GM18502 (cell line): ENCODE measurements at regions not wholly inside any gene's neighbourhood (a gene's known extent, or its start where the extent isn't known, plus 50 kb on each side); places are given as distances from the start of the nearest gene placed in this dataset.

Source experiments
- ATAC-seq: cut with Tn5 transposase; IDR thresholded peaks from one replicate; pipeline ENCODE4 v1.9.1; 2021; ENCODE audit warnings: mild to moderate bottlenecking; ENCODE audit not compliant: unreplicated experiment, poor library complexity

GRCh38 chr11:16685914-16686313, 52.5 kb upstream of the C11orf58 start:
- no peak for ATAC-seq

- no peak for ATAC-seq
Observed at GRCh38 chr11:16678466-16679116, 59.9 kb upstream of the C11orf58 start.

DNA sequence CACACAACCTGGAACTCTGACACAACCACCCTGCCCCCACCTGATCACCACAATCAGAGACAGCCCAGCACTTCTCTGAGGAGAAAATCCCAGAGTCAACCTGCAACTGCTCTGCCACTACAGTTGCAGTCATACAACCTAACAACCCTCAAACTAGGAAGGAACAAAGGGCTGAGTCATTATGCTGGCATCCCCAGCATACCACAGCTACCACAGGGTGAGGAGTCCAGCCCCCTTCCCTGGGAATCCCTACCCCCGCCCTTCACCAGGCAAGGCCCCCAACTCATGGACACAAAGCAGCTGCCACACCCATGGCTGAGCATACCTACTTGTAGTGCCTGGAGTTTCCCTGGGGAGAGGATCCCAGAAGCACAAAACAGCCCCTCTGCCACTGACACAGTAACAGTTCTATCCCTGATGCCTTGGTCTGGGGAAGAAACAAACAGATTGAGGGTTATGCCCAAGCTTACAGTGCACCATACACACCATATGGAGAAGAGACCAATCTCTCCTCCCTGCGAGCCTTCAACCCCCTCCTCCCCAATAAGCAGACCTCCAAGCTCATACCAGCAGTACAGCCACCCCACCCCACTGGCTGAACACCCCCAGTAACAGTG, 68.5 kb upstream of the C11orf58 start:
- no peak for ATAC-seq

GRCh38 chr11:16632295-16633200, 105.9 kb upstream of the C11orf58 start:
- peak; percentile 61 for ATAC-seq

- no peak for ATAC-seq
Observed at GRCh38 chr11:16630651-16631050, 107.8 kb upstream of the C11orf58 start.

GRCh38 chr11:16618431-16618830, 120.0 kb upstream of the C11orf58 start:
- ATAC-seq: no peak

- ATAC-seq: no peak
Observed at GRCh38 chr11:16615480-16615879, 123.0 kb upstream of the C11orf58 start.

DNA sequence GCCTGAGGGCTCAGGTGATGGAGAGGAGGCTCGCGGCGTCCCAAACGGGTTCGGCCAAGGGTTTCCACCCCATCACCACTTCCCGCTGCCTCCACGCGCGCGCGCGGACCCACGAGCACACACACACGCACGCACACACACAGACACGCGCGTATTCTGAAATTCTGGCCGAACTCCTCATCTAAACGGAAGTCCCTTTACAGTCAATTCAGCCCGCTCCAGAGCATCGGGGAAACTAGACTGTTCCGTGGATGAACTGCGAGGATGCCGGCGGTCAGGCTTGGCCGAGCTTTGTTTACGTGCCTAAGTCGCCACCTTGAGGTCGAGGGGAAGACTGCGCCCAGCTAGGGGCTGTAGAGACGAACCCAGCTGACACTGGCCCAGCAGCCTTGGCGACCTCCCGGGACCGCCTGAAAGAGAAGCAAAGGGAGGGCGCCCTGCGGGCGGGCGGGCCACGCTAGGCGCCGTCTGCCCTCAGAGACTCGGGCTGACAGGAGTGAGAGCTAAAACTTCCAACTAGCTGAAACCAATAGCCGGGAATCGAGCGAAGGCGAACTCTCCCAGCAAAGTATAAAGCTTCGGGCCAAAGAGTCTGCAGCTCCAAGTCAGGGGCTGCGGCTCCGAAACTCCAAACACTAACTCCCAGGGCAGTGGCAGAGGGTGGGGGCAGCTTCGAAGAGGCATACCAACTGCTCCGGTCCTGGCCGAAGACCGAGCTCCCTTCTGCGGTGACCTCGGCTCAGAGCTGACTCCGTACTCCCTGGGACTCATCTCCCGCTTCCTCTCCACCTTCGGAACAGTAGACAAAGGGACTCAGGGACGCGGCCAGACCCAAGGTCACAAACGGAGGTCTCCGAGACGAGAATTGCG, 124.7 kb upstream of the C11orf58 start:
- peak; percentile 100 for ATAC-seq

- peak; percentile 17 for ATAC-seq
Observed at GRCh38 chr11:16613262-16613511, 125.3 kb upstream of the C11orf58 start.

DNA sequence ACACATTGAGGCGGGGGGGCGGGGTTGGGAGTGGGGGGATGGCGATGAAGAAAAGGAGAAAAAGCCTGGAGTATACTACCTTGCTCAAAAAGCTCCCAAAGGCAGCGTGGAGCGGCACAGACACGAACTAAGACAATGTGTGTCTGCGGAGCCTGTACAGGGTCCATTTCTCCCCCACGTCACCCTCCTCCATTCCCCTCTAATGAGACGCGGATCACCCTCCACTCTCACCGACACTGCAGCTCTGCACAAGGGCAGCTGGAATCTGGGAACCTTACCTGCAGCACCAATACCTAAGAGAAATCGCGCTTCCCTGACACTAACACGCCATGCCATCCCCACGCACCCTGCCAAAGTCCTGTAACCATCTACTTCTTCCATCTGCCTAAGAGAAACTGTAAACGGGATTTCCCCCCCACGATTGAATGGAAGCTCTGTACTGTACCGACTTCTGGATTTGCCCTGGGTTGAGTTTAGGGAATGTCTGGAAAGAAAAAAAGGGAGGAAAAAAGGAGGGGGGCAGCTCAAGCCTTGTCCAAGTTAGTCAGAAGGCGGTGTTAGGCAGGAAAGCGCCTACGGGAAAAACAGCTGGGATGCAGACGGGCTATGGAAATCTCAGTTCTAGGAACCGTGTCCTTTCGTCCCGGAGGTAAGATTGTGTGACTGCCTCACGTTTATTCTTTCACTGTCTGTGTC, 125.7 kb upstream of the C11orf58 start:
- ATAC-seq: no peak

- ATAC-seq: no peak
Observed at GRCh38 chr11:16611926-16612565, 126.4 kb upstream of the C11orf58 start.

GRCh38 chr11:16611401-16611921, 127.0 kb upstream of the C11orf58 start:
- no peak for ATAC-seq

DNA sequence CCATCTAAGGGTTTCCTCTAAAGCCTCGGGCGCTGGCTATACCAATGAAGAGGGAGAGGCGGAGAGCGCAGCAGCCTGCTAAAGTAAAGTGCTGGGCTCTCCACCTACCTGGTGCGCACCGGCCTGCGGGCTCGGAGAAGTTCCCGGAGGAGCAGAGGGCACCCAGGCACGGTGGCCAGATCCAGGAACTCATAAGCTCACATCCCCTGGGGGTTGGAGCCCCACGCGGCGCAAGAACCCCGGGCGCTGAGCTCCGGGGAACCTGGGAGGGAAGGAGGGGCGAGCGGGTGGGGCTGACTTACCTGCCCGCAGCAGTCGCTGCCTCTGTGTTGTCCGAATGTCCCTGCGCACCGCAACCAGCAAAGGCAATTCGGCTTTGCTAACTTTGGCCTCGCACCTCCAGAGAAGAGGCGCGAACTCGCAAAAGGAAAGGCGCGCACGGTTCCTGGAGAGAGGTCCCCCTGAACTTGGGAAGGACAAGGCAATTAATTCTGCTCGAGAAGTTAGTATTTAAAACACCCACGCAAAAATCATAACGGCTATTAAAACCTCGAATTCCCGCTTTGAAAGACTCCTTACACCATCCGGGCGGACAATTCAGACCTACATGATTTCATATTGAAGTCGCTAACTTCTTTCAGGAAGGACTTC, 127.6 kb upstream of the C11orf58 start:
- no peak for ATAC-seq

DNA sequence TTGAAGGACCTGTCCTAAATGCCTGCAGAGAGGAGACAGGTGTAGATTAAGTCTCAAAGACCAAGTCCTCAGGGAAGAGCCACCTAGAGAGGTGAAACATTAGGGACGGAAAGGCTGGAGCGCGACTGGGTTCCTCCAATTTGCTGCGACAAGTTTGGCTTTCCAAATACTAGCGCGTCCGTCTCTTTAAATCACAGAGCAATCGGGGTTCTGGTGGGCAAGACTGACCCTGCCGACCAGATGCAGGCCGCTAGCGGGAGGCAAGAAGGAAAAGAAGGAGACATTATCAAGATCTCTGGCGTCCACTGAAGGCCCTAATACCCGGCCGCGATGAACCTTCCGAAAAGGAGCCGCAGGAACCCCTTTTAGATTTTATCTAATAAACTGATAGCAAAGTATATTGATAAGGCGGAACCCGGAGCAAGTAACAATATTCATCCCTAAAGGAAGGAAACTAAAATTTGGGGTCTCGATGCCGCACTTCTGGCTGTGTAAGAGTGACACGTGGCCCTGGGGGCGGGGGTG, 128.2 kb upstream of the C11orf58 start:
- ATAC-seq: no peak

DNA sequence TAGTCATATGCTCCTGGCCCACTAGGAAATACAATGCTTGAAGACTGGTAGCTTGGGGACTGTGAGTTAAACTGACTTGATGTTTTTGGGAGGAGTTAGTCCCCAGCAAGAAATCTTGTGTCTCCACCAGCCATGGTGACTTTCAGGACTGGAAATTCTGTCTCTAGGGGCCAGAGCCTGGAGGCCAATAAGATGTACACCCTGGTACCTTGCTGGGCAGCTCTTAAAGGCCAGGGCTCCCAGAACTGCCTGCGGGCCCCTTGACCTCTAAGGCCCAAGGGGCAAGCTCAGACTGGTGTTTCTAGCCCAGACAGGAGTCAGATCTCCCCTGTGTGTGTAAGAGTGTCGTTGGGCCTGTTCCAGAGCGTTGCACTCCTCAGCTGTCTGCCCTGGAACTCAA, 128.7 kb upstream of the C11orf58 start:
- no peak for ATAC-seq

- ATAC-seq: no peak
Observed at GRCh38 chr11:16607675-16608644, 130.5 kb upstream of the C11orf58 start.
